Neural progenitor cell (in vitro differentiated cells): ENCODE measurements at regions not wholly inside any gene's neighbourhood (a gene's known extent, or its start where the extent isn't known, plus 50 kb on each side); places are given as distances from the start of the nearest gene placed in this dataset.

Experiments used
- DNase-seq: peaks from one replicate; pipeline ENCODE4 v3.0.0-alpha.2; 2016; ENCODE audit warnings: low spot score
- H2AFZ ChIP-seq: fragments of 200-600 bp; sonication (generic); replicated peaks from 2 replicates; pipeline ENCODE4 v1.6.1; 2016; ENCODE audit warnings: antibody characterized with exemption
- H3F3A ChIP-seq: fragments of 200-600 bp; sonication (generic); 2 replicates; pipeline ENCODE4 v1.6.1; 2016; ENCODE audit warnings: antibody characterized with exemption, low read depth
- H3K27ac ChIP-seq: fragments of 200-600 bp; sonication (generic); 2 replicates; pipeline ENCODE4 v1.5.1; 2016; ENCODE audit warnings: mild to moderate bottlenecking
- H3K27me3 ChIP-seq: fragments of 200-600 bp; sonication (generic); 2 replicates; pipeline ENCODE4 v1.6.1; 2016; ENCODE audit warnings: mild to moderate bottlenecking, moderate library complexity
- H3K36me3 ChIP-seq: fragments of 200-600 bp; sonication (generic); 2 replicates; pipeline ENCODE4 v1.5.1; 2016
- H3K4me1 ChIP-seq: fragments of 200-600 bp; sonication (generic); 2 replicates; pipeline ENCODE4 v1.6.1; 2016; ENCODE audit warnings: mixed run types
- H3K4me2 ChIP-seq: fragments of 200-600 bp; sonication (generic); 2 replicates; pipeline ENCODE4 v1.6.1; 2016
- H3K4me3 ChIP-seq: fragments of 200-600 bp; sonication (generic); 2 replicates; pipeline ENCODE4 v1.5.1; 2016
- H3K79me2 ChIP-seq: fragments of 200-600 bp; sonication (generic); 2 replicates; pipeline ENCODE4 v1.6.1; 2016; ENCODE audit warnings: low read depth
- H3K9ac ChIP-seq: fragments of 200-600 bp; sonication (generic); 2 replicates; pipeline ENCODE4 v1.6.1; 2016
- H3K9me3 ChIP-seq: fragments of 200-600 bp; sonication (generic); 2 replicates; pipeline ENCODE4 v1.5.1; 2016; ENCODE audit warnings: low read depth
- H4K20me1 ChIP-seq: fragments of 200-600 bp; sonication (generic); 2 replicates; pipeline ENCODE4 v1.6.1; 2016; ENCODE audit warnings: low read depth
- H3K27ac Mint-ChIP-seq: 3 replicates; pipeline ENCODE4 v1.8.0; 2021; ENCODE audit warnings: mixed read lengths
- H3K27me3 Mint-ChIP-seq: 2 replicates; pipeline ENCODE4 v1.8.0; 2022; ENCODE audit warnings: low read depth, mild to moderate bottlenecking, inconsistent platforms, moderate library complexity, mixed read lengths; ENCODE audit not compliant: insufficient read depth
- H3K36me3 Mint-ChIP-seq: 3 replicates; pipeline ENCODE4 v1.8.0; 2021; ENCODE audit warnings: mixed read lengths
- H3K4me1 Mint-ChIP-seq: 3 replicates; pipeline ENCODE4 v1.8.0; 2021; ENCODE audit warnings: mixed read lengths
- H3K4me3 Mint-ChIP-seq: 3 replicates; pipeline ENCODE4 v1.8.0; 2021; ENCODE audit warnings: mild to moderate bottlenecking, moderate library complexity, mixed read lengths
- H3K9me3 Mint-ChIP-seq: 3 replicates; pipeline ENCODE4 v1.8.0; 2020; ENCODE audit warnings: mixed read lengths
- EZH2 ChIP-seq: fragments of 200-600 bp; sonication (generic); IDR thresholded peaks from 2 replicates; pipeline ENCODE4 v1.6.1; 2017; ENCODE audit warnings: antibody characterized with exemption, mild to moderate bottlenecking, moderate library complexity
- EZH2phosphoT487 ChIP-seq: fragments of 200-600 bp; sonication (generic); IDR thresholded peaks from 2 replicates; pipeline ENCODE4 v1.6.1; 2017; ENCODE audit warnings: antibody characterized with exemption
- TF ChIP-seq, protein P1 (sequence below): fragments of 200-600 bp; sonication (generic); IDR thresholded peaks from 2 replicates; pipeline ENCODE4 v1.5.1; 2017; ENCODE audit warnings: antibody characterized with exemption, mild to moderate bottlenecking

DNA sequence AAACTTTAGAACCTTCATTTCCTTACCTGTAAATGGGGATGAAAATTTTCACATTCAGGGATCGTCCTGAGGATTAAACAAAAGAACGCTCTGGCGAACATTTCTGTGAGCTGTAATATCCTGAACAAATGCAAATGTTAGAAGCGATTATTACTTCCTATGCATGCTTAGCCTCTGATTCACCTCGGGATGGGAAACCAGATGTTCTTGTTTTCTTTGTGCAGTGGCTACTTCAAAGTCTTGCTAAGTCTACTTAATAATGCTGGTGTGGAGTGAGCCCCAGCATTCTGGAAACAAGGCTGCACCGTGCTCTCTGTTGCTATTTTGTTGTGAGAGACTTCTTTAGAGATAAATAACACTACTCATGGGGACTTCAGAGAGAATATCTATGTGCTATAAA is 119.1 kb upstream of the PELI1 start:
- H3K4me1 Mint-ChIP-seq = peaks cover 38% of the 10 kb centered on the region
- Histone ChIP-seq H3K4me3 (no peak overlapping the region), H3K27me3 (no peaks in the 10 kb centered on the region), H3K36me3 (no peaks in the 10 kb centered on the region), H3F3A (no peaks in the 10 kb centered on the region), H3K4me2 (no peak overlapping the region), H4K20me1 (no peaks in the 10 kb centered on the region), H3K9me3 (no peaks in the 10 kb centered on the region), H2AFZ (no peak overlapping the region), H3K27ac (no peak overlapping the region), H3K9ac (no peak overlapping the region), H3K4me1 (peaks cover 24% of the 10 kb centered on the region), H3K79me2 (no peaks in the 10 kb centered on the region)
- TF ChIP-seq EZH2 (no peak), EZH2phosphoT487 (no peak)
- TF ChIP-seq, protein P1, sequence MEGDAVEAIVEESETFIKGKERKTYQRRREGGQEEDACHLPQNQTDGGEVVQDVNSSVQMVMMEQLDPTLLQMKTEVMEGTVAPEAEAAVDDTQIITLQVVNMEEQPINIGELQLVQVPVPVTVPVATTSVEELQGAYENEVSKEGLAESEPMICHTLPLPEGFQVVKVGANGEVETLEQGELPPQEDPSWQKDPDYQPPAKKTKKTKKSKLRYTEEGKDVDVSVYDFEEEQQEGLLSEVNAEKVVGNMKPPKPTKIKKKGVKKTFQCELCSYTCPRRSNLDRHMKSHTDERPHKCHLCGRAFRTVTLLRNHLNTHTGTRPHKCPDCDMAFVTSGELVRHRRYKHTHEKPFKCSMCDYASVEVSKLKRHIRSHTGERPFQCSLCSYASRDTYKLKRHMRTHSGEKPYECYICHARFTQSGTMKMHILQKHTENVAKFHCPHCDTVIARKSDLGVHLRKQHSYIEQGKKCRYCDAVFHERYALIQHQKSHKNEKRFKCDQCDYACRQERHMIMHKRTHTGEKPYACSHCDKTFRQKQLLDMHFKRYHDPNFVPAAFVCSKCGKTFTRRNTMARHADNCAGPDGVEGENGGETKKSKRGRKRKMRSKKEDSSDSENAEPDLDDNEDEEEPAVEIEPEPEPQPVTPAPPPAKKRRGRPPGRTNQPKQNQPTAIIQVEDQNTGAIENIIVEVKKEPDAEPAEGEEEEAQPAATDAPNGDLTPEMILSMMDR = no peak
- no peak overlapping the region for H3K4me3 Mint-ChIP-seq
- peaks cover 2% of the 10 kb centered on the region for H3K27me3 Mint-ChIP-seq
- no peak overlapping the region for H3K27ac Mint-ChIP-seq
- no peaks in the 10 kb centered on the region for H3K9me3 Mint-ChIP-seq
- no peak for DNase-seq
- H3K36me3 Mint-ChIP-seq = no peaks in the 10 kb centered on the region

GRCh38 chr2:64267699-64268098 is 123.5 kb upstream of the PELI1 start:
- Histone ChIP-seq H2AFZ (peak overlapping the region; percentile 36), H3F3A (no peaks in the 10 kb centered on the region), H3K4me1 (peaks cover 20% of the 10 kb centered on the region), H3K9ac (no peak overlapping the region), H3K27me3 (no peaks in the 10 kb centered on the region), H4K20me1 (no peaks in the 10 kb centered on the region), H3K79me2 (no peaks in the 10 kb centered on the region), H3K9me3 (no peaks in the 10 kb centered on the region), H3K36me3 (no peaks in the 10 kb centered on the region), H3K4me2 (peak overlapping the region; percentile 11), H3K27ac (no peak overlapping the region), H3K4me3 (no peak overlapping the region)
- Mint-ChIP-seq H3K27me3 (peaks cover 2% of the 10 kb centered on the region), H3K4me1 (peaks cover 33% of the 10 kb centered on the region), H3K9me3 (peaks cover 6% of the 10 kb centered on the region), H3K4me3 (no peak overlapping the region), H3K27ac (no peak overlapping the region), H3K36me3 (no peaks in the 10 kb centered on the region)
- no peak for TF ChIP-seq EZH2
- no peak for TF ChIP-seq EZH2phosphoT487
- TF ChIP-seq, protein P1 = no peak
- DNase-seq = peak; percentile 19

DNA sequence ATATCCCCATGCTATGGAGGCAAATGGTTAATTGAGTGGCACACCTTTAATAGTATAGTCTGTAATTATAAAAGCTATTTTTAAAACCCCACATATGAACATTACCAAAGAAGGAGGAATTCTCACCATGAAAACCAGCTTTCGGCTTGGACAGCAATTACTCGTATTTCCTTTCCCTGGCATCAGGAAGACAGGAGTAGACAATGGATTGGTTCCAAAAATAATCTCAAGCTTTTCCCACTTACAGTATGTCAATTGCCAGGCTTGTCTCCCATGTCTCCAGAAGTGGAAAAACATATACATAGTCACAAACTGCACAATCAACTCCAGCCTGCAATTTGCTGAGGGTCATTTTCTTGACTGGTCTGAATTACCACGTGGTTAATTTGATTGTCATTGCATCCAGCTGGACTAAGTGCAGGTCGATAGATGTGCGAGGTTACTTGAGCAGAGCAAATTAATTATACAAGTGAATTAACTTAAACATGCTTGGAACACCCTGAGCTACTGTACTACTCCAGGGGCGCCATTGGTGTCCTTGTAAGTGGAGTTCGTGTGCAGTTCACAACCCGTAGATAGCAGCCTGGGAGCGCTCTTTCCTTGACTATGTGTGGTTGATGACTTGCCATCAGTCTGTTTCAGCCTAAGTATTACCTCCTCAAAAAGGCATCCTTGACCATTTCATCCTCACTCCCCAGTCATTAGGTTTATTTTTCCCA is 124.3 kb upstream of the PELI1 start:
- H3K27ac Mint-ChIP-seq = no peak overlapping the region
- no peak overlapping the region for H3K27ac ChIP-seq

More for the DNA sequence above, 124.3 kb upstream of the PELI1 start:
- Histone ChIP-seq H3K27me3 (no peaks in the 10 kb centered on the region), H4K20me1 (no peaks in the 10 kb centered on the region), H3K79me2 (no peaks in the 10 kb centered on the region), H2AFZ (no peak overlapping the region), H3K4me2 (peak overlapping the region; percentile 11), H3F3A (no peaks in the 10 kb centered on the region), H3K4me3 (no peak overlapping the region), H3K9me3 (no peaks in the 10 kb centered on the region), H3K36me3 (no peaks in the 10 kb centered on the region), H3K9ac (no peak overlapping the region), H3K4me1 (peaks cover 28% of the 10 kb centered on the region)
- Mint-ChIP-seq H3K4me1 (peaks cover 33% of the 10 kb centered on the region), H3K36me3 (no peaks in the 10 kb centered on the region), H3K4me3 (no peak overlapping the region), H3K27me3 (peaks cover 2% of the 10 kb centered on the region), H3K9me3 (peaks cover 6% of the 10 kb centered on the region)
- DNase-seq = no peak
- TF ChIP-seq, protein P1 = no peak
- TF ChIP-seq EZH2 = no peak
- TF ChIP-seq EZH2phosphoT487 = no peak
